HG03558 (cell line): ENCODE measurements at regions not wholly inside any gene's neighbourhood (a gene's known extent, or its start where the extent isn't known, plus 50 kb on each side); places are given as distances from the start of the nearest gene placed in this dataset.

Experiments used
- ATAC-seq: cut with Tn5 transposase; IDR thresholded peaks from one replicate; pipeline ENCODE4 v1.9.1; 2021; ENCODE audit warnings: moderate number of reproducible peaks; ENCODE audit not compliant: unreplicated experiment; ENCODE audit errors: extremely low read depth

- ATAC-seq, result no peak
Measured at GRCh38 chr19:28475525-28475924, 737.4 kb downstream of the UQCRFS1 start.

- ATAC-seq, result no peak
Measured at GRCh38 chr19:28472843-28473242, 740.1 kb downstream of the UQCRFS1 start.

- no peak for ATAC-seq
Measured at GRCh38 chr19:28471731-28472510, 741.0 kb downstream of the UQCRFS1 start.

- ATAC-seq, result no peak
Measured at GRCh38 chr19:28469544-28469943, 743.4 kb downstream of the UQCRFS1 start.

GRCh38 chr19:28468701-28469459, 744.1 kb downstream of the UQCRFS1 start:
- ATAC-seq, result no peak

GRCh38 chr19:28466107-28467045, 746.6 kb downstream of the UQCRFS1 start:
- ATAC-seq, result no peak

- no peak for ATAC-seq
Measured at GRCh38 chr19:28465371-28466086, 747.4 kb downstream of the UQCRFS1 start.

GRCh38 chr19:28463493-28464053, 749.4 kb downstream of the UQCRFS1 start:
- ATAC-seq, result no peak

- no peak for ATAC-seq
Measured at GRCh38 chr19:28457620-28458019, 755.3 kb downstream of the UQCRFS1 start.

- no peak for ATAC-seq
Measured at GRCh38 chr19:28456708-28457320, 756.1 kb downstream of the UQCRFS1 start.

- no peak for ATAC-seq
Measured at GRCh38 chr19:28456252-28456651, 756.7 kb downstream of the UQCRFS1 start.

- no peak for ATAC-seq
Measured at GRCh38 chr19:28454083-28454482, 758.9 kb downstream of the UQCRFS1 start.

GRCh38 chr19:28453420-28453819, 759.5 kb downstream of the UQCRFS1 start:
- ATAC-seq, result no peak

- ATAC-seq, result no peak
Measured at GRCh38 chr19:28449803-28450202, 763.1 kb downstream of the UQCRFS1 start.

GRCh38 chr19:28446511-28446910, 766.4 kb downstream of the UQCRFS1 start:
- no peak for ATAC-seq

- no peak for ATAC-seq
Measured at GRCh38 chr19:28445826-28446225, 767.1 kb downstream of the UQCRFS1 start.

- no peak for ATAC-seq
Measured at GRCh38 chr19:28444362-28444761, 768.6 kb downstream of the UQCRFS1 start.

- no peak for ATAC-seq
Measured at GRCh38 chr19:28443361-28443760, 769.6 kb downstream of the UQCRFS1 start.
